Thyroid gland (tissue), 4 donors: ENCODE measurements at regions not wholly inside any gene's neighbourhood (a gene's known extent, or its start where the extent isn't known, plus 50 kb on each side); places are given as distances from the start of the nearest gene placed in this dataset.

Experiments
- DNase-seq, 2 donors: peaks; one replicate each; pipeline ENCODE4 v3.0.0-alpha.2; 2019
- H3K27ac ChIP-seq, 3 donors: fragments of 200-600 bp; sonication (generic); 1 replicate in 2 of 3; 2 replicates in 1 of 3; pipeline ENCODE4 v1.5.1; 2016 to 2019; ENCODE audit warnings: mild to moderate bottlenecking in 1 of 3, moderate library complexity in 1 of 3
- H3K27me3 ChIP-seq: fragments of 200-600 bp; sonication (generic); one replicate; pipeline ENCODE4 v1.5.1; 2019
- H3K36me3 ChIP-seq, 2 donors: fragments of 200-600 bp; sonication (generic); one replicate each; pipeline ENCODE4 v1.5.1; 2016 to 2019
- H3K4me1 ChIP-seq, 2 donors: fragments of 200-600 bp; sonication (generic); one replicate each; pipeline ENCODE4 v1.5.1; 2017 to 2019
- H3K4me3 ChIP-seq, 3 donors: fragments of 200-600 bp; sonication (generic); replicated peaks in 1 of 3; 1 replicate in 2 of 3; 2 replicates in 1 of 3; pipeline ENCODE4 v1.5.1; 2016; ENCODE audit warnings: mild to moderate bottlenecking in 1 of 3
- H3K9me3 ChIP-seq: fragments of 200-600 bp; sonication (generic); one replicate; pipeline ENCODE4 v1.5.1; 2017
- CTCF ChIP-seq, 6 experiments: fragments of 200-600 bp in 3 of 6; fragments of 450-650 bp in 3 of 6; sonication (generic) in 3 of 6; IDR thresholded peaks; one replicate each; pipeline ENCODE4 v1.5.1; 2016 to 2019; ENCODE audit warnings: antibody characterized with exemption in 6 of 6, mild to moderate bottlenecking in 2 of 6, inconsistent platforms in 1 of 6, moderate library complexity in 1 of 6
- POLR2A ChIP-seq, 2 donors: fragments of 450-650 bp; IDR thresholded peaks; one replicate each; pipeline ENCODE4 v1.6.1; 2017; ENCODE audit warnings: antibody characterized with exemption in 2 of 2, mild to moderate bottlenecking in 2 of 2, moderate library complexity in 1 of 2
- WGBS, 2 donors: methylation state at CpG; one replicate each; pipeline ENCODE4 v1.1.5; 2017; 5-methylcytosine and 5-hydroxymethylcytosine counted together
- intact Hi-C: fragments of 100-400 bp; cut with DNase I; formaldehyde crosslinking; loops from one replicate; pipeline ENCODE4 v1.15.1; 2023

GRCh38 chr2:171608168-171608567 is 79.1 kb upstream of the DYNC1I2 start:
- TF ChIP-seq POLR2A (IDR thresholded peaks at IDR 0.05) (no peak), CTCF (IDR thresholded peaks at IDR 0.05) (no peak)
- H3K9me3 ChIP-seq = no peaks in the 10 kb centered on the region
- H3K36me3 ChIP-seq = no peaks in the 10 kb centered on the region
- DNase-seq = no peak
- intact Hi-C loops = loop anchor here (10.0 kb wide), 1 partner anchor 507 kb away; no protein-coding TSS in a partner anchor
- no peak overlapping the region for H3K4me3 ChIP-seq
- no peaks in the 10 kb centered on the region for H3K27me3 ChIP-seq
- no peaks in the 10 kb centered on the region for H3K4me1 ChIP-seq
- no peak overlapping the region for H3K27ac ChIP-seq
- 95 to 100% methylated on average over 2 of the region's 2 CpGs for WGBS, 2 donors

- no peaks in the 10 kb centered on the region for H3K27me3 ChIP-seq
- WGBS, 2 donors = 88 to 95% methylated on average over 6 of the region's 6 CpGs
- TF ChIP-seq CTCF (IDR thresholded peaks at IDR 0.05) (no peak), POLR2A (IDR thresholded peaks at IDR 0.05) (no peak)
- H3K4me3 ChIP-seq = no peak overlapping the region
- H3K36me3 ChIP-seq = no peaks in the 10 kb centered on the region
- no peaks in the 10 kb centered on the region for H3K4me1 ChIP-seq
- H3K9me3 ChIP-seq = no peaks in the 10 kb centered on the region
- DNase-seq = no peak
- intact Hi-C loops = no loop called here
- no peak overlapping the region for H3K27ac ChIP-seq
Measured at GRCh38 chr2:171610824-171611223, 76.4 kb upstream of the DYNC1I2 start.

GRCh38 chr2:171615069-171615468 is 72.2 kb upstream of the DYNC1I2 start:
- H3K4me3 ChIP-seq = no peak overlapping the region
- no peaks in the 10 kb centered on the region for H3K27me3 ChIP-seq
- no peaks in the 10 kb centered on the region for H3K36me3 ChIP-seq
- TF ChIP-seq POLR2A (IDR thresholded peaks at IDR 0.05) = no peak
- 78 to 91% methylated on average over 1 of the region's 1 CpG for WGBS, 2 donors
- H3K4me1 ChIP-seq = no peaks in the 10 kb centered on the region
- no peaks in the 10 kb centered on the region for H3K9me3 ChIP-seq
- DNase-seq = no peak
- intact Hi-C loops = no loop called here
- H3K27ac ChIP-seq = no peak overlapping the region

GRCh38 chr2:171617981-171618380 is 69.3 kb upstream of the DYNC1I2 start:
- Histone ChIP-seq H3K27me3 (no peaks in the 10 kb centered on the region), H3K9me3 (no peaks in the 10 kb centered on the region), H3K27ac (no peak overlapping the region), H3K4me3 (no peak overlapping the region), H3K4me1 (no peaks in the 10 kb centered on the region), H3K36me3 (no peaks in the 10 kb centered on the region)
- no peak for DNase-seq
- TF ChIP-seq POLR2A (IDR thresholded peaks at IDR 0.05) = no peak
- TF ChIP-seq CTCF (IDR thresholded peaks at IDR 0.05) = no peak
- 86 to 91% methylated on average over 2 of the region's 2 CpGs for WGBS, 2 donors
- intact Hi-C loops = no loop called here

GRCh38 chr2:171625006-171625405 is 62.3 kb upstream of the DYNC1I2 start:
- H3K36me3 ChIP-seq = no peaks in the 10 kb centered on the region
- 62 to 75% methylated on average over 2 of the region's 2 CpGs for WGBS, 2 donors
- no peak overlapping the region for H3K4me3 ChIP-seq
- H3K9me3 ChIP-seq = no peaks in the 10 kb centered on the region
- no peak for TF ChIP-seq POLR2A (IDR thresholded peaks at IDR 0.05)
- TF ChIP-seq CTCF (IDR thresholded peaks at IDR 0.05) = no peak
- H3K27ac ChIP-seq = no peak overlapping the region
- H3K27me3 ChIP-seq = no peaks in the 10 kb centered on the region
- DNase-seq = no peak
- no peaks in the 10 kb centered on the region for H3K4me1 ChIP-seq
- intact Hi-C loops = no loop called here

GRCh38 chr2:171626949-171627348 is 60.3 kb upstream of the DYNC1I2 start:
- H3K9me3 ChIP-seq = no peaks in the 10 kb centered on the region
- H3K27me3 ChIP-seq = no peaks in the 10 kb centered on the region
- no peak for DNase-seq
- no peak overlapping the region for H3K27ac ChIP-seq
- no peaks in the 10 kb centered on the region for H3K36me3 ChIP-seq
- H3K4me1 ChIP-seq = no peaks in the 10 kb centered on the region
- no peak overlapping the region for H3K4me3 ChIP-seq
- 79 to 82% methylated on average over 6 of the region's 6 CpGs for WGBS, 2 donors
- TF ChIP-seq CTCF (IDR thresholded peaks at IDR 0.05) (no peak), POLR2A (IDR thresholded peaks at IDR 0.05) (no peak)
- intact Hi-C loops = no loop called here
